ENCODE measurements at regions not wholly inside any gene's neighbourhood (a gene's known extent, or its start where the extent isn't known, plus 50 kb on each side); places are given as distances from the start of the nearest gene placed in this dataset.
"Not testable (repeated sequence)": the region's sequence is repeated elsewhere in the genome, so short reads cannot be mapped to it uniquely, and the experiment has no call there.

- DNase-seq (no peak), ATAC-seq (no peak)
- intact Hi-C loops (cut with DNase I), result no loop called here
Observed at GRCh38 chr3:18992709-18993108, 155.6 kb upstream of the KCNH8 start.

- ATAC-seq (no peak), DNase-seq (no peak)
- intact Hi-C loops (cut with DNase I), result loop anchor here in 1 of 2 donors (5.0 kb wide), 1 partner anchor 432 kb away; no protein-coding TSS in a partner anchor
Observed at GRCh38 chr3:18989237-18989795, 159.0 kb upstream of the KCNH8 start.

- peak in 1 of 2 donors; percentile 35 for ATAC-seq
- intact Hi-C loops (cut with DNase I), result loop anchor here in 1 of 2 donors (5.0 kb wide), 1 partner anchor 431 kb away; no protein-coding TSS in a partner anchor
- DNase-seq, result no peak
Observed at GRCh38 chr3:18988614-18989229, 159.6 kb upstream of the KCNH8 start.

GRCh38 chr3:18987862-18988447, 160.4 kb upstream of the KCNH8 start:
- no peak for ATAC-seq
- no peak for DNase-seq
- intact Hi-C loops (cut with DNase I), result loop anchor here in 1 of 2 donors (5.0 kb wide), 1 partner anchor 431 kb away; no protein-coding TSS in a partner anchor

- intact Hi-C loops (cut with DNase I), result loop anchor here in 1 of 2 donors (5.0 kb wide), 1 partner anchor 430 kb away; no protein-coding TSS in a partner anchor
- no peak for ATAC-seq
- DNase-seq, result no peak
Observed at GRCh38 chr3:18987070-18987469, 161.2 kb upstream of the KCNH8 start.

GRCh38 chr3:18982920-18983319, 165.4 kb upstream of the KCNH8 start:
- intact Hi-C loops (cut with DNase I), result no loop called here
- DNase-seq (no peak), ATAC-seq (no peak)

- ATAC-seq; intact Hi-C loops (cut with DNase I); DNase-seq: not testable (repeated sequence)
Observed at GRCh38 chr3:18976102-18976501, 172.2 kb upstream of the KCNH8 start.

- DNase-seq (no peak), ATAC-seq (no peak)
- intact Hi-C loops (cut with DNase I), result no loop called here
Observed at GRCh38 chr3:18968120-18968519, 180.2 kb upstream of the KCNH8 start.

- no peak for DNase-seq
- intact Hi-C loops (cut with DNase I), result no loop called here
- ATAC-seq, result no peak
Observed at GRCh38 chr3:18965781-18966180, 182.5 kb upstream of the KCNH8 start.

GRCh38 chr3:18964640-18965039, 183.7 kb upstream of the KCNH8 start:
- no peak for DNase-seq
- intact Hi-C loops (cut with DNase I), result no loop called here

GRCh38 chr3:18951333-18951732, 197.0 kb upstream of the KCNH8 start:
- DNase-seq (no peak), ATAC-seq (no peak)
- intact Hi-C loops (cut with DNase I), result no loop called here

More at GRCh38 chr3:18964640-18965039, 183.7 kb upstream of the KCNH8 start:
- ATAC-seq, result no peak

- intact Hi-C loops (cut with DNase I), result no loop called here
- ATAC-seq (peak in 1 of 2 donors; percentile 34), DNase-seq (no peak)
Observed at GRCh38 chr3:18946524-18946923, 201.8 kb upstream of the KCNH8 start.

- intact Hi-C loops (cut with DNase I), result no loop called here
- no peak for ATAC-seq
- DNase-seq, result no peak
Observed at GRCh38 chr3:18937574-18937973, 210.7 kb upstream of the KCNH8 start.

- DNase-seq (no peak), ATAC-seq (no peak)
- intact Hi-C loops (cut with DNase I), result no loop called here
Observed at GRCh38 chr3:18919158-18919557, 229.2 kb upstream of the KCNH8 start.

GRCh38 chr3:18917923-18918322, 230.4 kb upstream of the KCNH8 start:
- DNase-seq (no peak), ATAC-seq (no peak)
- intact Hi-C loops (cut with DNase I), result no loop called here

GRCh38 chr3:18902081-18902793, 246.1 kb upstream of the KCNH8 start:
- no peak for ATAC-seq
- no peak for DNase-seq
- intact Hi-C loops (cut with DNase I), result no loop called here

- no peak for DNase-seq
- no peak for ATAC-seq
- intact Hi-C loops (cut with DNase I), result no loop called here
Observed at GRCh38 chr3:18901571-18901970, 246.7 kb upstream of the KCNH8 start.

GRCh38 chr3:18900994-18901393, 247.3 kb upstream of the KCNH8 start:
- DNase-seq, result no peak
- intact Hi-C loops (cut with DNase I), result no loop called here
- ATAC-seq, result peak in 1 of 2 donors; percentile 15

GRCh38 chr3:18898911-18899310, 249.4 kb upstream of the KCNH8 start:
- ATAC-seq, result no peak
- intact Hi-C loops (cut with DNase I), result no loop called here

GRCh38 chr3:18892756-18893155, 255.6 kb upstream of the KCNH8 start:
- intact Hi-C loops (cut with DNase I), result no loop called here
- ATAC-seq, result no peak
- no peak for DNase-seq

More at GRCh38 chr3:18898911-18899310, 249.4 kb upstream of the KCNH8 start:
- no peak for DNase-seq

All from left cardiac atrium (tissue), 4 donors.